Fibroblast of pulmonary artery (primary cell): ENCODE measurements at regions not wholly inside any gene's neighbourhood (a gene's known extent, or its start where the extent isn't known, plus 50 kb on each side); places are given as distances from the start of the nearest gene placed in this dataset.

Experiments used
- DNase-seq: peaks from one replicate; pipeline ENCODE4 v3.0.0-alpha.2; 2010; ENCODE audit warnings: low read depth
- H3K4me3 ChIP-seq: replicated peaks from 2 replicates; pipeline ENCODE4 v1.5.1; 2011; ENCODE audit warnings: low read depth, mild to moderate bottlenecking, control low read depth, low read length, moderate library complexity
- TF ChIP-seq, protein P1 (sequence below): IDR thresholded peaks from 2 replicates; pipeline ENCODE4 v1.5.1; 2011; ENCODE audit warnings: mild to moderate bottlenecking, control low read depth, low read length, inconsistent platforms; ENCODE audit errors: missing control alignments

GRCh38 chr1:222234351-222234750 lies 313.6 kb downstream of the HHIPL2 start:
- DNase-seq, result no peak
- no peak overlapping the region for H3K4me3 ChIP-seq
- TF ChIP-seq, protein P1, sequence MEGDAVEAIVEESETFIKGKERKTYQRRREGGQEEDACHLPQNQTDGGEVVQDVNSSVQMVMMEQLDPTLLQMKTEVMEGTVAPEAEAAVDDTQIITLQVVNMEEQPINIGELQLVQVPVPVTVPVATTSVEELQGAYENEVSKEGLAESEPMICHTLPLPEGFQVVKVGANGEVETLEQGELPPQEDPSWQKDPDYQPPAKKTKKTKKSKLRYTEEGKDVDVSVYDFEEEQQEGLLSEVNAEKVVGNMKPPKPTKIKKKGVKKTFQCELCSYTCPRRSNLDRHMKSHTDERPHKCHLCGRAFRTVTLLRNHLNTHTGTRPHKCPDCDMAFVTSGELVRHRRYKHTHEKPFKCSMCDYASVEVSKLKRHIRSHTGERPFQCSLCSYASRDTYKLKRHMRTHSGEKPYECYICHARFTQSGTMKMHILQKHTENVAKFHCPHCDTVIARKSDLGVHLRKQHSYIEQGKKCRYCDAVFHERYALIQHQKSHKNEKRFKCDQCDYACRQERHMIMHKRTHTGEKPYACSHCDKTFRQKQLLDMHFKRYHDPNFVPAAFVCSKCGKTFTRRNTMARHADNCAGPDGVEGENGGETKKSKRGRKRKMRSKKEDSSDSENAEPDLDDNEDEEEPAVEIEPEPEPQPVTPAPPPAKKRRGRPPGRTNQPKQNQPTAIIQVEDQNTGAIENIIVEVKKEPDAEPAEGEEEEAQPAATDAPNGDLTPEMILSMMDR, result no peak

DNA sequence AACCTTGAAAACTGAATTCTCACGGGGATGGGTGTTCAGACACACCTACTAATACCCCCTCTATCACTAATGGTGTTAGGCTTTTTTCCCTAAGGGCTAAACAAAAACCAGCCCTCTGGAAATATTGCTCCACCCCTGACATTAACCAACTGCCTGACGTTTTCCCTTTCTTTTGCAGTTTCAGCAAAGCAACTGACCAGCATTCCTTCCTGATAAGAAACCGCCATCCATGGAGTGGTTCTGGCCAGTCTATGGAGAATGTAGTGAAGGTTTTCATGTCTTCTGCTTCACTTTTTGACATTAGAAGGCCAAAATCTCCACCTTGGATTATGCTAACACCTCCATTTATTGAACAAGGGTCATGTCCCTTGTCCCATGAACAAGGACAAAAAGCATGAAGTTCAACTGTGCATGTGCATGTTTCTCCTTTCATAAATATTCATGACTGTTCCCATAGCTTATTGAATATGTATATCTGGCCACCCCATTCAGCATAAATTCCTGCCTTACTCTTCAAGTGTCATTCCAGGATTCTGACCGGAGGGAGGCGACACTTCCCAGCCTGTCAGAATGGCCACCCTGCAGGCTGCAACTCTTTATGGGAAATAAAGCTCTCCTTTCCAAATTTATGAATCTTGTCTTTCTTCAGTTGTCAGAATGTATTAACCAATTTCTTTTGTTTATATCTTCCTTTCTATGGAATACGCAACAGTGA lies 314.3 kb downstream of the HHIPL2 start:
- TF ChIP-seq, protein P1, result no peak
- no peak overlapping the region for H3K4me3 ChIP-seq
- peak; percentile 40 for DNase-seq

- TF ChIP-seq, protein P1, result no peak
- no peak overlapping the region for H3K4me3 ChIP-seq
- no peak for DNase-seq
Observed at GRCh38 chr1:222232842-222233241, 315.1 kb downstream of the HHIPL2 start.

DNA sequence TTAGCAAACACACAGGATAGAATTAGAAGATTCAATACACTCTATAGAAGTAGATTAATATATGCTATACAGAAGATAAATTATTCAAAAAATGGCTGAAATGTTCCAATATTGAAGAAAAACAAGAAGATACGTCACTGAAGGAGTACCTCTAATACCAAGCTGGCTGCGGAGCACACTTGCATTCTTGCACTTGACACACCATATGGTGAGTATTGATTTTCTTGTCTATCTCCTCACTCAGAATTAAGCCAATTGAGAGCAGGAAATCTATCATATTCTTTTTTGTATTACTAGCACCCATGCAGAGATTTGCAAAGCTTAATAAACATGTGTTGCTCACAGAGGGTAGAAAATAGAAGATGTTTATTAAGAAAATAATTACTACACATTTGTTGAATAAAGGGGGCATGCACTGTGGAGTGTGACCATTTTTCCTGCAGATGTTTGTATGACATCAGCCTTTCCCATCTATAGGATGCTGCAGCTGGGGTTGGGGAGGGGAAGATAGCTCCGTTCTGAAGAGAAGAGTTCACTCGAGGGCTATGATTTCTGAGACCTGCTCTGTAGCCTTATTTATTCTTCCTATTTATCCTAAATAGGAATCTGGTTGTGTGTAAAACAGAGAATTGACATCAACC lies 318.1 kb downstream of the HHIPL2 start:
- no peak for DNase-seq
- no peak overlapping the region for H3K4me3 ChIP-seq
- TF ChIP-seq, protein P1, result no peak

- no peak for DNase-seq
- H3K4me3 ChIP-seq, result no peak overlapping the region
- TF ChIP-seq, protein P1, result no peak
Observed at GRCh38 chr1:222225316-222225691, 322.6 kb downstream of the HHIPL2 start.

- TF ChIP-seq, protein P1, result no peak
- H3K4me3 ChIP-seq, result no peak overlapping the region
- peak; percentile 6 for DNase-seq
Observed at GRCh38 chr1:222224636-222225315, 323.1 kb downstream of the HHIPL2 start.
